A549 (cell line): ENCODE measurements at regions not wholly inside any gene's neighbourhood (a gene's known extent, or its start where the extent isn't known, plus 50 kb on each side); places are given as distances from the start of the nearest gene placed in this dataset.

Experiments used
- BHLHE40 ChIP-seq: IDR thresholded peaks from 2 replicates; pipeline ENCODE4 v1.6.1; 2012; ENCODE audit warnings: low read depth, low read length, inconsistent platforms
- CTCF ChIP-seq: fragments of >200 bp; sonication (Bioruptor Twin); formaldehyde crosslinking; IDR thresholded peaks from 3 replicates; pipeline ENCODE4 v1.5.1; 2016
- NR3C1 ChIP-seq: fragments of >200 bp; sonication (Bioruptor Twin); formaldehyde crosslinking; IDR thresholded peaks from 3 replicates; pipeline ENCODE4 v1.6.1; 2017
- POLR2A ChIP-seq: IDR thresholded peaks from 2 replicates; pipeline ENCODE4 v1.6.1; 2012; ENCODE audit warnings: mild to moderate bottlenecking, low read length
- RFX5 ChIP-seq: fragments of 450-650 bp; IDR thresholded peaks from 2 replicates; pipeline ENCODE4 v1.7.1; 2014; ENCODE audit warnings: antibody characterized with exemption, mild to moderate bottlenecking, moderate library complexity
- RNF2 ChIP-seq: fragments of 200-600 bp; sonication (generic); IDR thresholded peaks from 2 replicates; pipeline ENCODE4 v1.6.1; 2016; ENCODE audit warnings: low read depth, mild to moderate bottlenecking, antibody characterized with exemption, moderate library complexity, borderline replicate concordance
- ZFP36 ChIP-seq: fragments of 450-650 bp; IDR thresholded peaks from 2 replicates; pipeline ENCODE4 v1.6.1; 2014; ENCODE audit warnings: borderline replicate concordance; ENCODE audit not compliant: partially characterized antibody

- TF ChIP-seq RFX5 (no peak), POLR2A (no peak), CTCF (no peak), NR3C1 (no peak), RNF2 (no peak), ZFP36 (no peak), BHLHE40 (no peak)
Measured at GRCh38 chr11:112626731-112627130, 334.5 kb upstream of the NCAM1 start.
